ENCODE measurements at regions not wholly inside any gene's neighbourhood (a gene's known extent, or its start where the extent isn't known, plus 50 kb on each side); places are given as distances from the start of the nearest gene placed in this dataset.

DNA sequence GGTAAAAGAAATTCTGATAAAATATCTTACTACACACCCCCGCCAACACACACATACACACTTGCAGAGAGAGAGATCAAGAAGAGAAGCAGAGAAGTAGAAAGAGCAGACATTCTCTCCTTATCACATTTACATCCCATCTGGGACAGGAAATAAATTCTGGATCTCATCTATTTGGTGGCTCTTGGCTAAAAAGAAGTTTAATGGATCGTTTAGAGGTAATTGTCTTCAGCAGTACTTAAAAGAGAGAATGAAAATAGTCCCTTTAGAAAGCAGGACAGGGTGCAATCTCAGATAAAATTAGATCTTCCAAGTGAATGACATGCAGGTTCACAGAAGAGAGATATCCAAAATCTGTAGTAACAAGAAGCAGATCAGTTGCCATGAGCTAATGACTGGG lies 1392.5 kb downstream of the RAPGEF2 start:
- no peak for TF ChIP-seq SIN3A (IDR thresholded peaks at IDR 0.05; ENCODE audit: low read depth)
- TF ChIP-seq, protein P1, sequence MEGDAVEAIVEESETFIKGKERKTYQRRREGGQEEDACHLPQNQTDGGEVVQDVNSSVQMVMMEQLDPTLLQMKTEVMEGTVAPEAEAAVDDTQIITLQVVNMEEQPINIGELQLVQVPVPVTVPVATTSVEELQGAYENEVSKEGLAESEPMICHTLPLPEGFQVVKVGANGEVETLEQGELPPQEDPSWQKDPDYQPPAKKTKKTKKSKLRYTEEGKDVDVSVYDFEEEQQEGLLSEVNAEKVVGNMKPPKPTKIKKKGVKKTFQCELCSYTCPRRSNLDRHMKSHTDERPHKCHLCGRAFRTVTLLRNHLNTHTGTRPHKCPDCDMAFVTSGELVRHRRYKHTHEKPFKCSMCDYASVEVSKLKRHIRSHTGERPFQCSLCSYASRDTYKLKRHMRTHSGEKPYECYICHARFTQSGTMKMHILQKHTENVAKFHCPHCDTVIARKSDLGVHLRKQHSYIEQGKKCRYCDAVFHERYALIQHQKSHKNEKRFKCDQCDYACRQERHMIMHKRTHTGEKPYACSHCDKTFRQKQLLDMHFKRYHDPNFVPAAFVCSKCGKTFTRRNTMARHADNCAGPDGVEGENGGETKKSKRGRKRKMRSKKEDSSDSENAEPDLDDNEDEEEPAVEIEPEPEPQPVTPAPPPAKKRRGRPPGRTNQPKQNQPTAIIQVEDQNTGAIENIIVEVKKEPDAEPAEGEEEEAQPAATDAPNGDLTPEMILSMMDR (IDR thresholded peaks at IDR 0.05 in 2 of 3, conservative IDR thresholded peaks at IDR 0.05 in 1 of 3; ENCODE audit: borderline replicate concordance in 1 of 3, insufficient read depth in 1 of 3, low read depth in 2 of 3, low read length in 2 of 3): no peak
- TF ChIP-seq POLR2A (IDR thresholded peaks at IDR 0.05; ENCODE audit: borderline replicate concordance, extremely low read depth, insufficient read depth, insufficient read length): no peak

All from HCT116 (cell line).